ENCODE measurements at regions not wholly inside any gene's neighbourhood (a gene's known extent, or its start where the extent isn't known, plus 50 kb on each side); places are given as distances from the start of the nearest gene placed in this dataset.
"Not testable (repeated sequence)": the region's sequence is repeated elsewhere in the genome, so short reads cannot be mapped to it uniquely, and the experiment has no call there.

DNA sequence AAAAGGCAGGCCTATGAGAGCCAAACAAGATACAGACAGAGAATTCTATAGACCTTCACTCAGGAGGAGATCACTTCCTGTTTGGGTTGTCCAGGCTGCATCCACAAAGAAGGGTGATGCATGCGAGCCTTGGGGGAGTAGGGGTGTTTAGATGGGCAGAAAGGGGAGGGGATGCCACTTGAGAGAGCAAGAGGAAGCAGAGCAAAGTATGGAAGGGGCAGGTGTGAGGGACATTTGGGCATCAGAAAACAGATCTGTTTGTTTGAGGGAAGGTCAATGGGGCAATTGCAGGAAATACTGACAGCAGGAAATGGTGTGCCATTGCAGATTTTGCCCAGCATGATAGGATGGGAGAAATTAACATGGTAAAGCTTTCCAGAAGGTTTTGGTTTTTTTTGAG is 146.4 kb upstream of the FOXN3 start:
- Histone ChIP-seq H3K27ac (ENCODE audit: low read depth, low read length) (no peak overlapping the region), H3K4me1 (ENCODE audit: insufficient read depth, low read length) (peaks cover 10% of the 10 kb centered on the region; the same call in 1 of the 2 replicates), H3K4me3 (ENCODE audit: low read length) (no peak overlapping the region), H3K9ac (ENCODE audit: low read depth, low read length) (no peak overlapping the region), H3K27me3 (ENCODE audit: insufficient read depth, low read length) (no peaks in the 10 kb centered on the region), H3K36me3 (ENCODE audit: insufficient read depth, low read length) (peaks cover 8% of the 10 kb centered on the region; the same call in 1 of the 2 replicates), H3K9me3 (ENCODE audit: insufficient read depth, low read depth, low read length) (no peaks in the 10 kb centered on the region)
- WGBS, result 86% methylated on average over 1 of the region's 1 CpG

DNA sequence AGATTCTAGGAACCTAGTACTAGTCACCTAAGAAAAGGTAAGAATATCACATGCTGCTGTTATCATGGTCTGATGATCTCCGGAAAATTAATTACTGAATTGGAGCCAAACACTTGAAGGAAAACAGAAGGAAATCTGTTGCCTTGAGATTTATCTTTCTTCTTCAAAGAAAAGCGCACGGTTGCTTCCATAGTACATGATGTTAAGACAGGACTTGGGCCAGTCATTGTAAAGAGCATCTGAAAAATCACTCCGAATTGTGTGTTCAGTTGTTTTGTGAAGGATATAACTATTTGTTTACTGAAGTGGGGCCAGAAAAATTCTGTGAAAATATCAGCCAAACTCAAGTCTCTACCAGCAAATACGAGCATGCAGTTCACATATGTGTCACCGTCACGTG is 134.9 kb upstream of the FOXN3 start:
- no peaks in the 10 kb centered on the region for H3K9me3 ChIP-seq (ENCODE audit: insufficient read depth, low read depth, low read length)
- H3K9ac ChIP-seq (ENCODE audit: low read depth, low read length), result no peak overlapping the region
- no peak overlapping the region for H3K27ac ChIP-seq (ENCODE audit: low read depth, low read length)
- peaks cover 23% of the 10 kb centered on the region for H3K4me1 ChIP-seq (ENCODE audit: insufficient read depth, low read length)
- H3K36me3 ChIP-seq (ENCODE audit: insufficient read depth, low read length), result peaks cover 3% of the 10 kb centered on the region; the same call in 1 of the 2 replicates
- H3K27me3 ChIP-seq (ENCODE audit: insufficient read depth, low read length), result no peaks in the 10 kb centered on the region
- H3K4me3 ChIP-seq (ENCODE audit: low read length), result no peak overlapping the region
- 94% methylated on average over 7 of the region's 7 CpGs for WGBS

DNA sequence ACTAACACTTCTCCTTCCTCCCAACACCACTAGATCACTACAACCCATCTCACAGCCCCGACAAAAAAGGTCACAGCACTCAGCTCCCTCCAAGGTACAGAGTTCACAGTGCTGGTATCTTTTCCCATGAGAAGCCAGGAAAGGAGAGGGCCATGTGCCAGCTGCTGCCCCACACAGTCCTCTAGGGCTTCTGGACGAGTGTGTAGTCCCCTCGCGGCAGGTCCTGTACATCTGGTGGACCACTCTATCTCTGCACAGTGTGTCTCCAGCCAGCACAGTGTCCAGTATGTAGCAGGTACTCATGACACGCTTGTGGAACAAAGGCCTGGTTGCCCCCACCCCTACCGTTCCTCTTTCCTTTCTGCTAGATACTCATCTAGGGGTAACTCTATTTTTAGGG is 134.4 kb upstream of the FOXN3 start:
- Histone ChIP-seq H3K4me1 (ENCODE audit: insufficient read depth, low read length) (peaks cover 23% of the 10 kb centered on the region), H3K36me3 (ENCODE audit: insufficient read depth, low read length) (0 out of 2 replicates have a peak, but pooled peaks cover 3% of the 10 kb centered on the region), H3K9ac (ENCODE audit: low read depth, low read length) (no peak overlapping the region), H3K4me3 (ENCODE audit: low read length) (no peak overlapping the region), H3K27me3 (ENCODE audit: insufficient read depth, low read length) (no peaks in the 10 kb centered on the region), H3K9me3 (ENCODE audit: insufficient read depth, low read depth, low read length) (no peaks in the 10 kb centered on the region), H3K27ac (ENCODE audit: low read depth, low read length) (no peak overlapping the region)
- 93% methylated on average over 6 of the region's 6 CpGs for WGBS

GRCh38 chr14:89550821-89551220 is 133.8 kb upstream of the FOXN3 start:
- Histone ChIP-seq H3K4me3 (ENCODE audit: low read length) (no peak overlapping the region), H3K36me3 (ENCODE audit: insufficient read depth, low read length) (0 out of 2 replicates have a peak, but pooled peaks cover 3% of the 10 kb centered on the region), H3K9me3 (ENCODE audit: insufficient read depth, low read depth, low read length) (no peaks in the 10 kb centered on the region), H3K9ac (ENCODE audit: low read depth, low read length) (no peak overlapping the region), H3K4me1 (ENCODE audit: insufficient read depth, low read length) (peaks cover 24% of the 10 kb centered on the region), H3K27ac (ENCODE audit: low read depth, low read length) (no peak overlapping the region), H3K27me3 (ENCODE audit: insufficient read depth, low read length) (no peaks in the 10 kb centered on the region)
- 83% methylated on average over 8 of the region's 8 CpGs for WGBS

DNA sequence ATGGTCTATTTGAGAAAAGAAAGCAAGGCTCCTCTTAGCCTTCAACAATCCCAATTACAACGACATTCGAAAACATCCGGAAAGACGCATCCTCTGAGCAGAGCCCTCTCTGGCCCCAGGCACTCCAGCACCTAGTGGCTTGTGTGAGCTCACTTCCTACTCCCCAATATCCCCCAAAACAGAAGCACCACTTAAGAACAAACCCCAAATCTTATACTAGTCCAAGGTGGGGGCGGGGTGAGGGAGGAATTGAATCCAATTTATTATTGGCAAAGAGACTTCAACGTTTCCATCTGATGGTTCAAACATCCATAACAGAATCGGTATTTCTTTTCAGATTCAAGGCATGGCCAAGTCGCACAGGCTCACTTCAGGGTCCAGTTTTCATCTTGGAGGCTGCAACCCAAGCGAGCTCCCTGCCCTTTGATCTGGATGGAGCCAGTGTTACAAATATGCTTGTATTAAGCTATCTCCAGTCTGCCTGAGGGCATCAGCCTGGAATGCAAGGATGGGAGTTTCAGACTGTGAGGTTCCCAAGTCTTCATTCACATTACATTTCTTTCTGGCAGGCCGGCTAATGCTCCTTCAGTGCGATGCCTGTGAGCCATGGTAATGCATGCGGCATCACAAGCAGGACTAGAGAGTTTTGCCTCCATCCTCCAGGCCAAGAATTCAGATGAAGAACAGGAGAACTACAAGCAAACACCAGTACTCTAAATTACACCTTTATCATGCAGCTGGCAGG is 132.5 kb upstream of the FOXN3 start:
- WGBS, result 83% methylated on average over 12 of the region's 12 CpGs
- H3K27me3 ChIP-seq (ENCODE audit: insufficient read depth, low read length), result no peaks in the 10 kb centered on the region
- no peaks in the 10 kb centered on the region for H3K9me3 ChIP-seq (ENCODE audit: insufficient read depth, low read depth, low read length)
- H3K4me3 ChIP-seq (ENCODE audit: low read length), result no peak overlapping the region
- no peak overlapping the region for H3K27ac ChIP-seq (ENCODE audit: low read depth, low read length)
- H3K36me3 ChIP-seq (ENCODE audit: insufficient read depth, low read length), result 0 out of 2 replicates have a peak, but pooled peaks cover 3% of the 10 kb centered on the region
- H3K4me1 ChIP-seq (ENCODE audit: insufficient read depth, low read length), result peaks cover 29% of the 10 kb centered on the region
- no peak overlapping the region for H3K9ac ChIP-seq (ENCODE audit: low read depth, low read length)

DNA sequence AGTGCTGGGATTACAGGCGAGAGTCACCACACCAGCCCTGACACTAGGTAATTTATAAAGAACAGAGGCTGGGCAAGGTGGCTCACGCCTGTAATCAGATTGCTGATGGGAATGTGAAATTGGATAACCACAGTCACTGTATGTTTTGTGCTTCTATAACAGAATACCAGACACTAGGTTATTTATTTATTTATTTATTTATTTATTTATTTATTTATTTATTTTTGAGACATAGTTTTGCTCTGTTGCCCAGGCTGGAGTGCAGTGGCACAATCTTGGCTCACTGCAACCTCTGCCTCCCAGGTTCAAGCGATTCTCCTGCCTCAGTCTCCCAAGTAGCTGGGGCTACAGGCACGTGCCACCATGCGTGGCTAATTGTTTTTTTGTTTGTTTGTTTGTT is 130.0 kb upstream of the FOXN3 start:
- H3K27ac ChIP-seq (ENCODE audit: low read depth, low read length); H3K27me3 ChIP-seq (ENCODE audit: insufficient read depth, low read length); H3K4me3 ChIP-seq (ENCODE audit: low read length); H3K9ac ChIP-seq (ENCODE audit: low read depth, low read length); H3K36me3 ChIP-seq (ENCODE audit: insufficient read depth, low read length); H3K9me3 ChIP-seq (ENCODE audit: insufficient read depth, low read depth, low read length): not testable (repeated sequence)
- WGBS, result 83% methylated on average over 5 of the region's 5 CpGs
- peaks cover 45% of the 10 kb centered on the region for H3K4me1 ChIP-seq (ENCODE audit: insufficient read depth, low read length)

DNA sequence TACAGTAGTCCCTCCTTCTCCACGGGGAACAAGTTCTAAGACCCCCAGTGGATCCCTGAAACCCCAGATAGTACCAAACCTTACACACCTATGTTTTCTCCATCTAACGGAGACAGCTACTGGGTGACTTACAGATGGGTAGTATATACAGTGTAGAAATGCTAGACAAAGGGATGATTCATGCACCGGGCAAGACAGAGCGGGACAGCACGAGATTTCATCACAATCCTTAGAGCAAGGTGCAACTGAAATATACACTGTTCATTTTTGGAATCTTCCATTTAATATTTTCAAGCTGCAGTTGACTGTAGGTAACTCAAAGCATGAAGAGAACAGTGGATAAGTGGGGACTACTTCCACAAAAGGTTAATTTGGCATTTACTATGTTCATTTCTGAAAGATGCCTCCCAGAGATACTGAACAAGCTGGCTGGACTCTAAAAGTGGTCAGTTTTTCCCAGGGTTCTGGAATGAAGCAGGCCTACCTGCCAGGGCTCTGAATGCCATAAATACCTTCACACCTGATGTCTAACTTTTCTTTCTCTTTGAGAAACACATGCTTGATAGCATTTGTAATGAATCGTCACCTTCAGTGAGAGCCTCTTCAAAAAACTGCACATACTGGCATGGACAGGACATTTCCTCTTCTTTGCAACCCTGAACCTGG is 127.7 kb upstream of the FOXN3 start:
- 91% methylated on average over 6 of the region's 6 CpGs for WGBS
- Histone ChIP-seq H3K4me3 (ENCODE audit: low read length) (no peak overlapping the region), H3K36me3 (ENCODE audit: insufficient read depth, low read length) (0 out of 2 replicates have a peak, but pooled peaks cover 3% of the 10 kb centered on the region), H3K9ac (ENCODE audit: low read depth, low read length) (no peak overlapping the region), H3K9me3 (ENCODE audit: insufficient read depth, low read depth, low read length) (no peaks in the 10 kb centered on the region), H3K27me3 (ENCODE audit: insufficient read depth, low read length) (no peaks in the 10 kb centered on the region), H3K27ac (ENCODE audit: low read depth, low read length) (no peak overlapping the region), H3K4me1 (ENCODE audit: insufficient read depth, low read length) (peaks cover 34% of the 10 kb centered on the region)

DNA sequence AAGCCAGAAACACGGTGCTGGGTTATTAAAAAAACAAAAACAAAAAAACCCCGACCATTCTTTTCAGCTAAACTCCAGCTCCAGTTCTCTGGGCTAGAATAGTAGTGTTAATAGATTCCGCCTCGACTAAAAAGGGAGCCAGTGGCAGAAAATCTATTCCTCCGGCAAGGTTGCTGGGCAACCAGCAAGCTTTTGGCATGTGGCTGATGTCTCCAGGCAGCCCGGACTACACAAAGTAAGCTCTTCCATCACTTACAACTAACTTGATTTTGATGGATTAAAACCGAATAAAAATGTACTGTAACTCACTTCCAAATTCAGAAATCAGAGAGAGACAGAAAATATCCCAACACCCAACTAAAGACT is 126.4 kb upstream of the FOXN3 start:
- H3K4me3 ChIP-seq (ENCODE audit: low read length), result no peak overlapping the region
- H3K9ac ChIP-seq (ENCODE audit: low read depth, low read length), result no peak overlapping the region; the same call in 1 of the 2 replicates
- no peaks in the 10 kb centered on the region for H3K9me3 ChIP-seq (ENCODE audit: insufficient read depth, low read depth, low read length)
- H3K4me1 ChIP-seq (ENCODE audit: insufficient read depth, low read length), result peaks cover 27% of the 10 kb centered on the region
- H3K27ac ChIP-seq (ENCODE audit: low read depth, low read length), result no peak overlapping the region
- WGBS, result 73% methylated on average over 6 of the region's 7 CpGs
- 0 out of 2 replicates have a peak, but pooled peaks cover under 1% of the 10 kb centered on the region for H3K36me3 ChIP-seq (ENCODE audit: insufficient read depth, low read length)
- no peaks in the 10 kb centered on the region for H3K27me3 ChIP-seq (ENCODE audit: insufficient read depth, low read length)

- Histone ChIP-seq H3K9ac (ENCODE audit: low read depth, low read length) (no peak overlapping the region; the same call in 1 of the 2 replicates), H3K9me3 (ENCODE audit: insufficient read depth, low read depth, low read length) (no peaks in the 10 kb centered on the region), H3K4me1 (ENCODE audit: insufficient read depth, low read length) (peaks cover 27% of the 10 kb centered on the region), H3K36me3 (ENCODE audit: insufficient read depth, low read length) (no peaks in the 10 kb centered on the region), H3K27ac (ENCODE audit: low read depth, low read length) (no peak overlapping the region; the same call in 1 of the 2 replicates), H3K4me3 (ENCODE audit: low read length) (no peak overlapping the region), H3K27me3 (ENCODE audit: insufficient read depth, low read length) (no peaks in the 10 kb centered on the region)
- WGBS, result 66% methylated on average over 4 of the region's 4 CpGs
Observed at GRCh38 chr14:89542786-89543424, 125.9 kb upstream of the FOXN3 start.

DNA sequence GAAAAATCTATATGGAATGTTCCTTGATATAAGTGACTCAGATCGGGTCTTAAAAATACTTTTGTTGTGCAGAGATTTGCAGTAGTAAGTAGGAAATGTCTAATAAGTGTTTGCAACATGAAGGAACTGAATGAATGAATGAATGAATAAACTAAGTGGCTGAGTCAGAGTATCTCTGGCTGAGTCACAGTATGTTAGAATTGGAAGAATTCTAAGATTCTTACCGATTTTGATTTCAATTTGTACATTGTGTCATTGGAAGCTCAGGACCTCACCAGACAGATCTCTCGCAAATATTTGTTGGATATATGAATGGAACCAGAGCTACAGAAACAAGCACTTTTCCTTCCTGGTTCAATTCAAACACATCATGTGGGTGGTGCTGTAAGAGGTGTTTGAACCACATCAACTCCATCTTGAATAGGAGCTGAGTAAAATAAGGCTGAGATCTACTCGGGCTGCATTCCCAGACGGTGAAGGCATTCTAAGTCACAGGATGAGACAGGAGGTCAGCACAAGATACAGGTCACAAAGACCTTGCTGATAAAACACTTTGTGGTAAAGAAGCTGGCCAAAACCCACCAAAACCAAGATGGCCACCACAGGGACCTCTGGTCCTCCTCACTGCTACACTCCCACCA is 123.9 kb upstream of the FOXN3 start:
- Histone ChIP-seq H3K36me3 (ENCODE audit: insufficient read depth, low read length) (no peaks in the 10 kb centered on the region), H3K27ac (ENCODE audit: low read depth, low read length) (no peak overlapping the region), H3K4me3 (ENCODE audit: low read length) (no peak overlapping the region), H3K4me1 (ENCODE audit: insufficient read depth, low read length) (peaks cover 29% of the 10 kb centered on the region), H3K27me3 (ENCODE audit: insufficient read depth, low read length) (no peaks in the 10 kb centered on the region), H3K9me3 (ENCODE audit: insufficient read depth, low read depth, low read length) (no peaks in the 10 kb centered on the region), H3K9ac (ENCODE audit: low read depth, low read length) (no peak overlapping the region)
- WGBS, result 92% methylated on average over 5 of the region's 5 CpGs

Measured in HUES64 (cell line).